Ishikawa (cell line): ENCODE measurements at regions not wholly inside any gene's neighbourhood (a gene's known extent, or its start where the extent isn't known, plus 50 kb on each side); places are given as distances from the start of the nearest gene placed in this dataset.

Source experiments
- CEBPB ChIP-seq: IDR thresholded peaks from 2 replicates; pipeline ENCODE4 v1.6.1; 2012
- EGR1 ChIP-seq: IDR thresholded peaks from 2 replicates; pipeline ENCODE4 v1.6.1; 2012
- FOXM1 ChIP-seq: IDR thresholded peaks from 2 replicates; pipeline ENCODE4 v1.6.1; 2012; ENCODE audit warnings: low read depth, borderline replicate concordance
- NFIC ChIP-seq: IDR thresholded peaks from 2 replicates; pipeline ENCODE4 v1.6.1; 2012
- RAD21 ChIP-seq: IDR thresholded peaks from 2 replicates; pipeline ENCODE4 v1.6.1; 2012; ENCODE audit warnings: low read depth
- TAF1 ChIP-seq: IDR thresholded peaks from 2 replicates; pipeline ENCODE4 v1.6.1; 2012; ENCODE audit warnings: low read depth, mild to moderate bottlenecking
- ZBTB7A ChIP-seq: IDR thresholded peaks from 2 replicates; pipeline ENCODE4 v1.6.1; 2012; ENCODE audit warnings: low read depth
- TF ChIP-seq, protein P1 (sequence below): IDR thresholded peaks from 2 replicates; pipeline ENCODE4 v1.6.1; 2012; ENCODE audit warnings: low read depth, mild to moderate bottlenecking

DNA sequence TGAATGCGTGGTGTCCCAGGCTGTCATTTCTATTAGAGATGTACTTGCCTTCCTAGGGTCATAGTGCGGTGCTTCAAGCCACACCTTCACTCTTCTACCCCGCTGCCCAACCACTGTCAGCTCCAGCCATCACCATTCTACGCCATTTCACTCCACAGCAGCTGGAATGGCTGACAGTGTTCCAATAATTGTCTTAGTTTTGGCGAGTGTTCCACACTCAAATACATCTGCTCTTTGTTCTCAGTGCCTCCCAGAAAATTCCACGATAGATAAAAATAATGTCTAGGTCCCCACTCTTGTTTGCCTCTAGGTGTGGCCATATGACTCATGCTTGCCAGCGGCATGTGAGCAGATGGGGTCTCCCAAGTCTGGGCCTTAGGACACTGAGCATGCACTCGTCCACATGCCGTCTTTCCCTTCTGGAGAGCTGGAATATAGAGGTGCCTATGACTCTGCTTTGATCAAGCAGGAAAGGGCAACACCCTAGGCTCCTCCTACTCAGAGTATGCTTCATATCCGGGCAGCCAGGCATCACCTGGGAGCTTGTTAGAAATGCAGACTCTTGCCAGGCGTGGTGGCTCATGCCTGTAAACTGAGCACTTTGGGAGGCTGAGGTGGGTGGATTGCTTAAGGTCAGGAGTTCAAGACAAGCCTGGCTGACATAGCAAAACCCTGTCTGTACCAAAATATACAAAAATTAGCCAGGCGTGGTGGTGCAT is 163.0 kb downstream of the BRMS1L start:
- TF ChIP-seq, protein P1, sequence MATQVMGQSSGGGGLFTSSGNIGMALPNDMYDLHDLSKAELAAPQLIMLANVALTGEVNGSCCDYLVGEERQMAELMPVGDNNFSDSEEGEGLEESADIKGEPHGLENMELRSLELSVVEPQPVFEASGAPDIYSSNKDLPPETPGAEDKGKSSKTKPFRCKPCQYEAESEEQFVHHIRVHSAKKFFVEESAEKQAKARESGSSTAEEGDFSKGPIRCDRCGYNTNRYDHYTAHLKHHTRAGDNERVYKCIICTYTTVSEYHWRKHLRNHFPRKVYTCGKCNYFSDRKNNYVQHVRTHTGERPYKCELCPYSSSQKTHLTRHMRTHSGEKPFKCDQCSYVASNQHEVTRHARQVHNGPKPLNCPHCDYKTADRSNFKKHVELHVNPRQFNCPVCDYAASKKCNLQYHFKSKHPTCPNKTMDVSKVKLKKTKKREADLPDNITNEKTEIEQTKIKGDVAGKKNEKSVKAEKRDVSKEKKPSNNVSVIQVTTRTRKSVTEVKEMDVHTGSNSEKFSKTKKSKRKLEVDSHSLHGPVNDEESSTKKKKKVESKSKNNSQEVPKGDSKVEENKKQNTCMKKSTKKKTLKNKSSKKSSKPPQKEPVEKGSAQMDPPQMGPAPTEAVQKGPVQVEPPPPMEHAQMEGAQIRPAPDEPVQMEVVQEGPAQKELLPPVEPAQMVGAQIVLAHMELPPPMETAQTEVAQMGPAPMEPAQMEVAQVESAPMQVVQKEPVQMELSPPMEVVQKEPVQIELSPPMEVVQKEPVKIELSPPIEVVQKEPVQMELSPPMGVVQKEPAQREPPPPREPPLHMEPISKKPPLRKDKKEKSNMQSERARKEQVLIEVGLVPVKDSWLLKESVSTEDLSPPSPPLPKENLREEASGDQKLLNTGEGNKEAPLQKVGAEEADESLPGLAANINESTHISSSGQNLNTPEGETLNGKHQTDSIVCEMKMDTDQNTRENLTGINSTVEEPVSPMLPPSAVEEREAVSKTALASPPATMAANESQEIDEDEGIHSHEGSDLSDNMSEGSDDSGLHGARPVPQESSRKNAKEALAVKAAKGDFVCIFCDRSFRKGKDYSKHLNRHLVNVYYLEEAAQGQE, result no peak
- TF ChIP-seq NFIC (no peak), ZBTB7A (no peak), EGR1 (no peak), TAF1 (no peak), RAD21 (no peak), FOXM1 (no peak), CEBPB (no peak)
